ENCODE measurements at regions not wholly inside any gene's neighbourhood (a gene's known extent, or its start where the extent isn't known, plus 50 kb on each side); places are given as distances from the start of the nearest gene placed in this dataset.

DNA sequence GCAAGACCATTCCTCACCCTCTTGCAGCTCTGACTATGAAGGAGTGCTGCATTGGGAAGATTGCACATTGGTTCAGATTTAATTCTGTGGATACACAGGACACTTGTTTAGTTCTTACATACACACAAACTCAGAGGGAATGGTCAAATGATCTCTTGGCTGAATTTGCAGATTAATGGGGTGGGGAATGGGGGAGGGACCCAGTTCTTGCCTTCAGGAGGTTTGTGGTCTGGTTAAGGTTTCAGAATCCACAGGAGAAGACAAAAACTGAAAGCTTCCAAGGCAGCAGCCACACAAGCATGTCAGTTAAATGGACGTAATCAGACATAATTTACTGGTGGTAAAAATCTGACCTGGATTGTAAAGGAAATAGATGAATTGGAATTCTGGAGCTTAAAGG is 257.1 kb upstream of the ROPN1 start:
- TF ChIP-seq, protein P1, sequence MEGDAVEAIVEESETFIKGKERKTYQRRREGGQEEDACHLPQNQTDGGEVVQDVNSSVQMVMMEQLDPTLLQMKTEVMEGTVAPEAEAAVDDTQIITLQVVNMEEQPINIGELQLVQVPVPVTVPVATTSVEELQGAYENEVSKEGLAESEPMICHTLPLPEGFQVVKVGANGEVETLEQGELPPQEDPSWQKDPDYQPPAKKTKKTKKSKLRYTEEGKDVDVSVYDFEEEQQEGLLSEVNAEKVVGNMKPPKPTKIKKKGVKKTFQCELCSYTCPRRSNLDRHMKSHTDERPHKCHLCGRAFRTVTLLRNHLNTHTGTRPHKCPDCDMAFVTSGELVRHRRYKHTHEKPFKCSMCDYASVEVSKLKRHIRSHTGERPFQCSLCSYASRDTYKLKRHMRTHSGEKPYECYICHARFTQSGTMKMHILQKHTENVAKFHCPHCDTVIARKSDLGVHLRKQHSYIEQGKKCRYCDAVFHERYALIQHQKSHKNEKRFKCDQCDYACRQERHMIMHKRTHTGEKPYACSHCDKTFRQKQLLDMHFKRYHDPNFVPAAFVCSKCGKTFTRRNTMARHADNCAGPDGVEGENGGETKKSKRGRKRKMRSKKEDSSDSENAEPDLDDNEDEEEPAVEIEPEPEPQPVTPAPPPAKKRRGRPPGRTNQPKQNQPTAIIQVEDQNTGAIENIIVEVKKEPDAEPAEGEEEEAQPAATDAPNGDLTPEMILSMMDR (IDR thresholded peaks at IDR 0.05): no peak
- no peak for TF ChIP-seq POLR2A (IDR thresholded peaks at IDR 0.05)

All from Peyer's patch (tissue), 4 donors.